HUES64 (cell line): ENCODE measurements at regions not wholly inside any gene's neighbourhood (a gene's known extent, or its start where the extent isn't known, plus 50 kb on each side); places are given as distances from the start of the nearest gene placed in this dataset.

Experiments
- H3K27ac ChIP-seq: 2 replicates; pipeline ENCODE4 v1.7.0; 2013; ENCODE audit warnings: low read depth, low read length, inconsistent platforms
- H3K27me3 ChIP-seq: 2 replicates; pipeline ENCODE4 v1.6.1; 2013; ENCODE audit warnings: mild to moderate bottlenecking, low read length; ENCODE audit not compliant: insufficient read depth
- H3K36me3 ChIP-seq: 2 replicates; pipeline ENCODE4 v1.6.1; 2013; ENCODE audit warnings: mild to moderate bottlenecking, low read length; ENCODE audit not compliant: insufficient read depth
- H3K4me1 ChIP-seq: 2 replicates; pipeline ENCODE4 v1.6.1; 2013; ENCODE audit warnings: mild to moderate bottlenecking, low read length, moderate library complexity; ENCODE audit not compliant: insufficient read depth
- H3K4me3 ChIP-seq: 2 replicates; pipeline ENCODE4 v1.5.1; 2013; ENCODE audit warnings: mild to moderate bottlenecking, low read length, moderate library complexity
- H3K9ac ChIP-seq: 2 replicates; pipeline ENCODE4 v1.6.1; 2013; ENCODE audit warnings: mild to moderate bottlenecking, low read depth, low read length
- H3K9me3 ChIP-seq: 2 replicates; pipeline ENCODE4 v1.6.1; 2013; ENCODE audit warnings: low read depth, low read length; ENCODE audit not compliant: insufficient read depth
- WGBS: fragments of 150-250, 120-280 bp; methylation state at CpG from one replicate; pipeline ENCODE4 v1.1.7; 2013; ENCODE audit warnings: missing lambda C conversion rate; 5-methylcytosine and 5-hydroxymethylcytosine counted together

- Histone ChIP-seq H3K4me3 (no peak overlapping the region), H3K4me1 (peaks cover 13% of the 10 kb centered on the region; the same call in 1 of the 2 replicates), H3K36me3 (no peaks in the 10 kb centered on the region), H3K27me3 (peaks cover 47% of the 10 kb centered on the region), H3K9me3 (peaks cover 10% of the 10 kb centered on the region; the same call in 1 of the 2 replicates), H3K27ac (no peak overlapping the region), H3K9ac (no peak overlapping the region)
- 92% methylated on average over 2 of the region's 2 CpGs for WGBS
Observed at GRCh38 chr3:184511741-184512140, 49.8 kb upstream of the EPHB3 start.
